GM19397 (cell line): ENCODE measurements at regions not wholly inside any gene's neighbourhood (a gene's known extent, or its start where the extent isn't known, plus 50 kb on each side); places are given as distances from the start of the nearest gene placed in this dataset.

Experiments used
- ATAC-seq: cut with Tn5 transposase; IDR thresholded peaks from one replicate; pipeline ENCODE4 v1.9.1; 2021; ENCODE audit warnings: mild to moderate bottlenecking, moderate library complexity; ENCODE audit not compliant: unreplicated experiment

GRCh38 chr6:113317891-113318574 is 539.1 kb upstream of the MARCKS start:
- ATAC-seq: no peak

DNA sequence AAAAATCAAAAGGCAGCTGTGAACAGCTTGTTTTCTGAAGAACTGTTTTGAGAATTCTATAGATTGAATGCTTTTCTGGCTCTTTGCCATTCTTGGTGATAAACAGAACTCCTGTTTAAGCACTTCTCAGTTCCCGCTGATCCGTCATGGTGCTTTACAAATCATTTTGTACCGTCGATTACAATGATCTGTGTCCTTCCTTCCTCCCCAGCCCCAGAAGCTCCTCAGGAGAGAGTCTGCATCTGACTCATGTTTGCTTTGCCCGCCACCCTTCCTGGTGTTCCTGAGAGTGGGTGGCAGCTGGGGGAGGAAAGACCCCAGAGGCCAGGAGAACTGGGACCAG is 538.6 kb upstream of the MARCKS start:
- ATAC-seq: no peak

DNA sequence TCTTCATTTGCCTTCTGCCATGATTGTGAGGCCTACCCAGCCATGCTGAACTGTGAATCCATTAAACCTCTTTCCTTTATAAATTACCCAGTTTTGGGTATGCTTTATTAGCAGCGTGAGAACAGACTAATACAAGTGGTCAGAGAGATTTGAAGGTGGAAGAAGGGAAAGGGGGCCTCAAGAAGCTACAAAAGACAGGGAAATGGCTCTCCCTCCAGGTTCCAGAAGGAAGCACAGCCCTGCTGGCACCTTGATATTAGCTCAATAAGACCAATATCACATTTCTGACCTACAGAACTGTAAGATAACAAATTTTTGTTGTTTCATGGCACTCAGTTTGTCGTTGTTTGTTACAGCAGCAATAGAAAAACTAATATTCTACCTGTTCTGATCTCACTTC is 536.5 kb upstream of the MARCKS start:
- ATAC-seq: no peak

GRCh38 chr6:113326781-113327180 is 530.4 kb upstream of the MARCKS start:
- no peak for ATAC-seq

GRCh38 chr6:113328886-113329381 is 528.2 kb upstream of the MARCKS start:
- ATAC-seq: no peak

- no peak for ATAC-seq
Observed at GRCh38 chr6:113329942-113330635, 527.1 kb upstream of the MARCKS start.

GRCh38 chr6:113330636-113330946 is 526.6 kb upstream of the MARCKS start:
- no peak for ATAC-seq

GRCh38 chr6:113331021-113331420 is 526.1 kb upstream of the MARCKS start:
- ATAC-seq: no peak

- no peak for ATAC-seq
Observed at GRCh38 chr6:113338644-113339043, 518.5 kb upstream of the MARCKS start.

- no peak for ATAC-seq
Observed at GRCh38 chr6:113339209-113339608, 517.9 kb upstream of the MARCKS start.

- no peak for ATAC-seq
Observed at GRCh38 chr6:113340371-113340770, 516.8 kb upstream of the MARCKS start.

GRCh38 chr6:113343940-113344339 is 513.2 kb upstream of the MARCKS start:
- no peak for ATAC-seq

DNA sequence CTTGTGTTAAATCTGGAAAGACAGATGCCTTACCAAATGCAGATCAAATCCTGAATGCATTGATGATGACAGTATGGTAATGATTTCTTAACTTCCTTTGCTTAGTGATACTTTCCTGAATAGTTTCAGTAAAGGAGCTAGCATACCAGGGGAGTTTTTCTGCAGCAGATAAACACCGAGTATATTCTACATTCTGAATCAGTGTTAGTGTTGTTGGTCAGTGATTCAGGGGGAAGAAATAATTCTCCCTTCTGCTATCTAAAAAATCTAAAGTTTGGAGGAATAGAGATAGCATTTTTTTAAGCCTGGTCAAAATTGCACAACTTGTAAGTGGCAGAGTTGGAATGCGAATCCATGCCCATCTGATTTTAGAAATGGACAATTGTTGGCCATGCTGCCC is 512.2 kb upstream of the MARCKS start:
- no peak for ATAC-seq

- no peak for ATAC-seq
Observed at GRCh38 chr6:113347436-113347835, 509.7 kb upstream of the MARCKS start.

GRCh38 chr6:113350461-113350860 is 506.7 kb upstream of the MARCKS start:
- ATAC-seq: no peak

GRCh38 chr6:113351173-113351834 is 505.8 kb upstream of the MARCKS start:
- ATAC-seq: no peak

DNA sequence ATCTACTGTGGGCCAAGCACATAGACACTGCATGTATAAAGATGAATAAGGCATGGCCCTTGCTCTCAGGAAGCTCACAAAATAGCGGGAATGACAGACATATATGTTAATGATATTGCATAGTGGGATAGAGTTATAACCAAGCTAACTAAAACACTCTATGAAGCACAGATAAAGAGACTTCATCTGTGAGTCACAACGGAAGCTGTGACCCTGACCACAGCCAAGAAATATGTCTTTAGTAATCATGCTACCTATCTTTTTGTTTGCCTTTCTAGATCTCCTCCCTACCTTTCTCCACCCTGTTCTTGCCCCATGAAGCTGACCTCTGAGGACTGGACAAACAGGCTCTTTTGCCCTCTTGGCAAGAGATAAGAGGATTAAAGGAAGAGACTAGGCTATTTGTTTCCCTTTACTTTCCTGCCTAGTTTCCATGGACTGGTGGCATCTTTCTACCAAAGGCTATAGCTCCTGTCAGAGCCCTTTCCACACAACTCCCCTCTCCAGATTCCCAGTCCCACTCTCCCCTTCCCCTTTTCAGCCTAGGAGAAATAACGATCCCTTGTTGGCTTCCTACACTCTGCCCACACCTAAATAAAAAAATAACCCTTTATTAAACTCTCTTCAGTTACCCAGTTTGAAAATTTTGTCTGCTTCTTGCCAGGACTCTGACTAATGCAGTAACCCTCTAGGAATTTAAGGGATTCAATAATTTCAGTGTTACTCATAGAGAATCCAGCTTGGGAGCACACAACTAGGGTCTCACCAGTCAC is 504.9 kb upstream of the MARCKS start:
- ATAC-seq: no peak

DNA sequence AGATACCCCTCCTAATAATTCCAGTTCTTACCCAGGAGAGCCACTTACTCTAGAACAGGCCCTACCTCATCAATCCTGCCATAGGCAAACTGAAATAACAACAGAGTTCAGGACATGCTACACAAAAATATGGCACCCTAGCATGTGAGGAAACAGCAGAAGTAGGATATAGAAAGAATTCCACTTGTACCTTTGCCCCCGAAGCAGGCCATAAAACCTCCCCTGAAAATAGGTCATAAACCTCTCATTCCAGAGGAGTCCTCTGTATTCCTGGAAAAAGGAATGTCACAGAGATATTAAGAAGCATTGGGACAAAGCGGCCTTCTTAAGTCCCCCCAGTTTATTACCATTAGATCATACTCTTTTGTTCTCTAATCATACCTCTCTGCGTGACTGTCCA is 504.3 kb upstream of the MARCKS start:
- ATAC-seq: no peak

- ATAC-seq: no peak
Observed at GRCh38 chr6:113353392-113353791, 503.8 kb upstream of the MARCKS start.

GRCh38 chr6:113354204-113354895 is 502.8 kb upstream of the MARCKS start:
- no peak for ATAC-seq

DNA sequence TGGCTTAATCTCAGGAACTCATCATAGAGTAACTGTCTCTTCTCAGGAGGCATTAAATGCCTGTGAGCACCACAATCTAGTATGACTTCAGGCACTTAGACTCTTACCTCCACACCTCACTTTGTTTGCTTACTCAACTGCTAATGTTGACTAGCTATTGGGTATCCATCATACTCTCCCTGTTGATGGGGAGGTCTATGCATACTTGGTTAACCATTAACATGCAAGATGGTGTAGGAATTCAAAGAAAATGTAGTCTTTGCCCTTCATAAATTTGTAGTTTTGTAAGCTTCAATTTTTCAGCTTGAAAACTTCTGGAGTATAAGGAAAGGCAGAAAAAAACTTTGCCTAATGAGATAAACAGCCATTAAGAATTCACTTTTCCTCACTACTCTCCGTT is 501.0 kb upstream of the MARCKS start:
- no peak for ATAC-seq
